Endodermal cell (in vitro differentiated cells): ENCODE measurements at regions not wholly inside any gene's neighbourhood (a gene's known extent, or its start where the extent isn't known, plus 50 kb on each side); places are given as distances from the start of the nearest gene placed in this dataset.

Source experiments
- DNase-seq: peaks from one replicate; pipeline ENCODE4 v3.0.0-alpha.2; 2017
- H3K27ac ChIP-seq: 2 replicates; pipeline ENCODE4 v1.5.1; 2013; ENCODE audit warnings: mild to moderate bottlenecking, low read depth, low read length, moderate library complexity
- H3K27me3 ChIP-seq: 2 replicates; pipeline ENCODE4 v1.6.1; 2013; ENCODE audit warnings: mild to moderate bottlenecking, low read length, moderate library complexity; ENCODE audit not compliant: insufficient read depth, control insufficient read depth, poor library complexity, severe bottlenecking
- H3K36me3 ChIP-seq: 2 replicates; pipeline ENCODE4 v1.7.0; 2013; ENCODE audit warnings: mild to moderate bottlenecking, low read length, moderate library complexity; ENCODE audit not compliant: control insufficient read depth, insufficient read depth
- H3K4me1 ChIP-seq: one replicate; pipeline ENCODE4 v1.7.0; 2013; ENCODE audit warnings: low read length; ENCODE audit not compliant: control insufficient read depth, insufficient read depth
- H3K4me3 ChIP-seq: 2 replicates; pipeline ENCODE4 v1.5.1; 2013; ENCODE audit warnings: mild to moderate bottlenecking, low read length, moderate library complexity
- H3K9ac ChIP-seq: 2 replicates; pipeline ENCODE4 v1.6.1; 2013; ENCODE audit warnings: mild to moderate bottlenecking, low read length, moderate library complexity; ENCODE audit not compliant: poor library complexity, severe bottlenecking; ENCODE audit errors: extremely low read depth
- H3K9me3 ChIP-seq: 2 replicates; pipeline ENCODE4 v1.6.1; 2013; ENCODE audit warnings: mild to moderate bottlenecking, low read length, moderate library complexity; ENCODE audit not compliant: control insufficient read depth
- H3K27ac Mint-ChIP-seq: 2 replicates; pipeline ENCODE4 v1.8.0; 2020; ENCODE audit warnings: mixed read lengths
- H3K27me3 Mint-ChIP-seq: 2 replicates; pipeline ENCODE4 v1.8.0; 2021; ENCODE audit warnings: mild to moderate bottlenecking, mixed read lengths; ENCODE audit not compliant: insufficient read depth
- H3K36me3 Mint-ChIP-seq: 2 replicates; pipeline ENCODE4 v1.8.0; 2020; ENCODE audit warnings: low read depth, mixed read lengths
- H3K4me1 Mint-ChIP-seq: 2 replicates; pipeline ENCODE4 v1.8.0; 2020; ENCODE audit warnings: mixed read lengths
- H3K4me3 Mint-ChIP-seq: 2 replicates; pipeline ENCODE4 v1.8.0; 2020; ENCODE audit warnings: mild to moderate bottlenecking, moderate library complexity, mixed read lengths
- H3K9me3 Mint-ChIP-seq: 2 replicates; pipeline ENCODE4 v1.8.0; 2020; ENCODE audit warnings: mild to moderate bottlenecking, mixed read lengths
- CTCF ChIP-seq: fragments of 200-600 bp; sonication (generic); conservative IDR thresholded peaks from 2 replicates; pipeline ENCODE4 v1.5.0; 2021; ENCODE audit warnings: antibody characterized with exemption, mild to moderate bottlenecking
- WGBS, 2 experiments: methylation state at CpG; one replicate each; pipeline versions ENCODE4 v1.1.5 to v1.1.7; 2013; ENCODE audit warnings: missing lambda C conversion rate in 2 of 2, mixed read lengths in 1 of 2; ENCODE audit not compliant: insufficient coverage in 1 of 2, insufficient read length in 1 of 2; 5-methylcytosine and 5-hydroxymethylcytosine counted together

- Histone ChIP-seq H3K9ac (no peak overlapping the region), H3K4me1 (no peaks in the 10 kb centered on the region), H3K36me3 (no peaks in the 10 kb centered on the region), H3K4me3 (no peak overlapping the region), H3K27ac (no peak overlapping the region), H3K27me3 (no peaks in the 10 kb centered on the region), H3K9me3 (peaks cover 5% of the 10 kb centered on the region)
- Mint-ChIP-seq H3K4me3 (no peak overlapping the region), H3K36me3 (no peaks in the 10 kb centered on the region), H3K9me3 (peaks cover 2% of the 10 kb centered on the region), H3K27ac (no peak overlapping the region), H3K27me3 (no peaks in the 10 kb centered on the region), H3K4me1 (peaks cover 8% of the 10 kb centered on the region)
- peak; percentile 15 for DNase-seq
- TF ChIP-seq CTCF = no peak
Measured at GRCh38 chr2:65595630-65596029, 163.2 kb upstream of the SPRED2 start.

- H3K9me3 Mint-ChIP-seq = no peaks in the 10 kb centered on the region
- H3K36me3 ChIP-seq = no peaks in the 10 kb centered on the region
- no peak overlapping the region for H3K4me3 Mint-ChIP-seq
- H3K9ac ChIP-seq = no peak overlapping the region
- peaks cover 5% of the 10 kb centered on the region for H3K9me3 ChIP-seq
- H3K27me3 ChIP-seq = no peaks in the 10 kb centered on the region
- H3K4me1 Mint-ChIP-seq = peaks cover 8% of the 10 kb centered on the region
- H3K4me3 ChIP-seq = no peak overlapping the region
- TF ChIP-seq CTCF = no peak
- no peak overlapping the region for H3K27ac Mint-ChIP-seq
- H3K36me3 Mint-ChIP-seq = no peaks in the 10 kb centered on the region
- no peaks in the 10 kb centered on the region for H3K4me1 ChIP-seq
- H3K27ac ChIP-seq = no peak overlapping the region
- H3K27me3 Mint-ChIP-seq = no peaks in the 10 kb centered on the region
- DNase-seq = no peak
Measured at GRCh38 chr2:65594150-65594549, 161.8 kb upstream of the SPRED2 start.

GRCh38 chr2:65589667-65590066 is 157.3 kb upstream of the SPRED2 start:
- Histone ChIP-seq H3K9me3 (peaks cover 20% of the 10 kb centered on the region), H3K36me3 (no peaks in the 10 kb centered on the region), H3K27me3 (no peaks in the 10 kb centered on the region), H3K4me1 (no peaks in the 10 kb centered on the region), H3K27ac (no peak overlapping the region), H3K4me3 (no peak overlapping the region), H3K9ac (no peak overlapping the region)
- Mint-ChIP-seq H3K9me3 (peaks cover 7% of the 10 kb centered on the region), H3K4me3 (no peak overlapping the region), H3K36me3 (peaks cover 3% of the 10 kb centered on the region), H3K27me3 (peaks cover 7% of the 10 kb centered on the region), H3K4me1 (peaks cover 13% of the 10 kb centered on the region), H3K27ac (no peak overlapping the region)
- DNase-seq = peak; percentile 40
- TF ChIP-seq CTCF = no peak
- WGBS, 2 experiments = 90 to 100% methylated on average over 1 to 2 of the region's 2 CpGs
